GM12878 (cell line): ENCODE measurements at regions not wholly inside any gene's neighbourhood (a gene's known extent, or its start where the extent isn't known, plus 50 kb on each side); places are given as distances from the start of the nearest gene placed in this dataset.

Experiments
- EP300 ChIP-seq, 2 experiments: fragments of 150-350 bp in 1 of 2; IDR thresholded peaks; 2 replicates each; pipeline ENCODE4 v1.6.1; 2011 to 2012; ENCODE audit warnings: low read depth in 2 of 2, low read length in 2 of 2, borderline replicate concordance in 1 of 2, improper control_type of control experiment in 1 of 2, inconsistent platforms in 1 of 2; ENCODE audit not compliant: control insufficient read depth in 1 of 2
- EZH2 ChIP-seq: IDR thresholded peaks from 2 replicates; pipeline ENCODE4 v1.6.1; 2012; ENCODE audit warnings: low read depth, mild to moderate bottlenecking, control low read depth, inconsistent platforms, low read length, borderline replicate concordance; ENCODE audit not compliant: control insufficient read depth
- NR2C2 ChIP-seq: IDR thresholded peaks from 2 replicates; pipeline ENCODE4 v1.6.1; 2011; ENCODE audit warnings: borderline replicate concordance, low read depth; ENCODE audit not compliant: control insufficient read depth, insufficient read length
- ZNF384 ChIP-seq: IDR thresholded peaks from 2 replicates; pipeline ENCODE4 v1.6.1; 2012; ENCODE audit warnings: low read depth, mild to moderate bottlenecking, low read length, improper control_type of control experiment, borderline replicate concordance
- TF ChIP-seq, protein P1 (sequence below), 3 experiments: IDR thresholded peaks in 2 of 3; conservative IDR thresholded peaks in 1 of 3; 2 replicates each; pipeline ENCODE4 v1.5.1; 2011; ENCODE audit warnings: low read depth in 3 of 3, low read length in 3 of 3, mild to moderate bottlenecking in 3 of 3, control low read depth in 2 of 3, moderate library complexity in 2 of 3, inconsistent platforms in 1 of 3, mixed read lengths in 1 of 3; ENCODE audit not compliant: control insufficient read depth in 2 of 3, insufficient read depth in 1 of 3; ENCODE audit errors: extremely low read depth in 1 of 3

DNA sequence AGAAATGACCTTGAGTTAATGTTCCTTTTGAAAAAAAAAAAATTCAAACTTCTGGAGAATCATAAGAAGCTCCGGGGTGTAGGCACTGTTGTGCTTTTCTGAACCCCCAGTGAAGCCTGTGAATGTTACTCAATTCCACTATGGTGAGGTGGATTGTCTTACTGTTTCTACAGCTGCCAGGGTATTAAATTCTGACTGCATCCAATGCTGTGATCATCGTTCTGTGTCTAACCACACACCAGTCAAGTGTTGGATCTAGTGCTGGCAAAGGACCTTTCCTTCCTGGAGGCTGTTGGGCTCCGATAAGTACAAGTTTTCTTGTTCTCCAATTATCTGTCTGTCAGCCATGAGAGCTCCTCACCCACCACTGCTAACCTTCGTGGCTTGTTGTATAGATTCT is 162.0 kb upstream of the EPHA7 start:
- no peak for TF ChIP-seq NR2C2
- TF ChIP-seq ZNF384: no peak
- TF ChIP-seq, protein P1, sequence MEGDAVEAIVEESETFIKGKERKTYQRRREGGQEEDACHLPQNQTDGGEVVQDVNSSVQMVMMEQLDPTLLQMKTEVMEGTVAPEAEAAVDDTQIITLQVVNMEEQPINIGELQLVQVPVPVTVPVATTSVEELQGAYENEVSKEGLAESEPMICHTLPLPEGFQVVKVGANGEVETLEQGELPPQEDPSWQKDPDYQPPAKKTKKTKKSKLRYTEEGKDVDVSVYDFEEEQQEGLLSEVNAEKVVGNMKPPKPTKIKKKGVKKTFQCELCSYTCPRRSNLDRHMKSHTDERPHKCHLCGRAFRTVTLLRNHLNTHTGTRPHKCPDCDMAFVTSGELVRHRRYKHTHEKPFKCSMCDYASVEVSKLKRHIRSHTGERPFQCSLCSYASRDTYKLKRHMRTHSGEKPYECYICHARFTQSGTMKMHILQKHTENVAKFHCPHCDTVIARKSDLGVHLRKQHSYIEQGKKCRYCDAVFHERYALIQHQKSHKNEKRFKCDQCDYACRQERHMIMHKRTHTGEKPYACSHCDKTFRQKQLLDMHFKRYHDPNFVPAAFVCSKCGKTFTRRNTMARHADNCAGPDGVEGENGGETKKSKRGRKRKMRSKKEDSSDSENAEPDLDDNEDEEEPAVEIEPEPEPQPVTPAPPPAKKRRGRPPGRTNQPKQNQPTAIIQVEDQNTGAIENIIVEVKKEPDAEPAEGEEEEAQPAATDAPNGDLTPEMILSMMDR (IDR thresholded peaks at IDR 0.05 in 2 of 3, conservative IDR thresholded peaks at IDR 0.05 in 1 of 3; ENCODE audit: control insufficient read depth in 2 of 3, extremely low read depth in 1 of 3, insufficient read depth in 1 of 3, low read depth in 3 of 3, low read length in 3 of 3): no peak
- no peak for TF ChIP-seq EZH2
- TF ChIP-seq EP300 (IDR thresholded peaks at IDR 0.05; ENCODE audit: borderline replicate concordance in 1 of 2, control insufficient read depth in 1 of 2, low read depth in 2 of 2, low read length in 2 of 2): no peak
